Panc1 (cell line): ENCODE measurements at regions not wholly inside any gene's neighbourhood (a gene's known extent, or its start where the extent isn't known, plus 50 kb on each side); places are given as distances from the start of the nearest gene placed in this dataset.

Experiments
- ATAC-seq: fragments of 200-7000 bp; cut with Tn5 transposase; 2 replicates; pipeline ENCODE4 v1.9.1; 2020; ENCODE audit warnings: mild to moderate bottlenecking, moderate library complexity
- BruUV-seq: library from RNA; stranded (reverse); fragments of 400-500 nt; replicated peaks from 2 replicates; lab custom pipeline; 2021; lab: Mats Ljungman, UMichigan
- CTCF ChIA-PET: fragments of 300-600 bp; sonication (Branson Sonifier 250); formaldehyde crosslinking; loops from one replicate; lab custom pipeline; 2022; ENCODE audit warnings: antibody characterized with exemption; lab: Charles Lee
- POLR2A ChIA-PET: fragments of 300-600 bp; sonication (Branson Sonifier 250); formaldehyde crosslinking; loops from one replicate; lab custom pipeline; 2022; ENCODE audit warnings: antibody characterized with exemption; lab: Charles Lee
- DNase-seq: peaks from one replicate; pipeline ENCODE4 v3.0.0-alpha.2; 2010; ENCODE audit warnings: low read depth, low spot score
- H3K27ac ChIP-seq: 2 replicates; pipeline ENCODE4 v1.5.1; 2011; ENCODE audit warnings: mild to moderate bottlenecking, low read length, inconsistent platforms
- H3K27me3 ChIP-seq: fragments of 200-500 bp; sonication (Bioruptor generic); 2 replicates; pipeline ENCODE4 v1.6.0; 2014; ENCODE audit warnings: low read length, inconsistent platforms; ENCODE audit not compliant: control insufficient read depth, insufficient read depth
- H3K36me3 ChIP-seq: fragments of 200-500 bp; sonication (Bioruptor generic); 2 replicates; pipeline ENCODE4 v1.5.1; 2014; ENCODE audit warnings: inconsistent platforms, mild to moderate bottlenecking, low read length, moderate library complexity; ENCODE audit not compliant: control insufficient read depth, insufficient read depth
- H3K4me1 ChIP-seq: 2 replicates; pipeline ENCODE4 v1.5.1; 2011; ENCODE audit warnings: inconsistent platforms, mild to moderate bottlenecking, low read length, moderate library complexity; ENCODE audit not compliant: control insufficient read depth, insufficient read depth
- H3K4me3 ChIP-seq, 2 experiments: 2 replicates each; pipeline ENCODE4 v1.5.1; 2011 to 2012; ENCODE audit warnings: low read depth in 2 of 2, low read length in 2 of 2, mild to moderate bottlenecking in 2 of 2, inconsistent platforms in 1 of 2, moderate library complexity in 1 of 2
- H3K9me3 ChIP-seq: fragments of 200-500 bp; sonication (Bioruptor generic); 2 replicates; pipeline ENCODE4 v1.5.1; 2014; ENCODE audit warnings: low read depth, mild to moderate bottlenecking, inconsistent platforms, low read length, moderate library complexity; ENCODE audit not compliant: control insufficient read depth, insufficient read depth
- POLR2AphosphoS5 ChIP-seq: IDR thresholded peaks from 2 replicates; pipeline ENCODE4 v1.6.1; 2012; ENCODE audit warnings: mild to moderate bottlenecking, low read depth, low read length, moderate library complexity
- REST ChIP-seq, 2 experiments: IDR thresholded peaks; 2 replicates each; pipeline ENCODE4 v1.6.1; 2011 to 2012; ENCODE audit warnings: low read depth in 2 of 2, control low read depth in 1 of 2, low read length in 1 of 2, mild to moderate bottlenecking in 1 of 2, moderate library complexity in 1 of 2; ENCODE audit not compliant: insufficient read depth in 1 of 2
- SIN3A ChIP-seq: IDR thresholded peaks from 2 replicates; pipeline ENCODE4 v1.6.1; 2012; ENCODE audit warnings: low read depth, mild to moderate bottlenecking, low read length, moderate library complexity, borderline replicate concordance; ENCODE audit not compliant: insufficient read depth
- TCF7L2 ChIP-seq: IDR thresholded peaks from 2 replicates; pipeline ENCODE4 v1.6.1; 2011; ENCODE audit warnings: mild to moderate bottlenecking, low read depth, low read length, inconsistent platforms
- in situ Hi-C: cut with HindIII; loops from 2 replicates; pipeline ENCODE4 v1.10.0; 2016; ENCODE audit warnings: low sequenced_read_pairs, low pct_unique_long_range_greater_than_20kb
- intact Hi-C: fragments of 100-400 bp; cut with micrococcal nuclease; formaldehyde crosslinking; loops from one replicate; pipeline ENCODE4 v1.10.0; 2022; ENCODE audit not compliant: unreplicated experiment
- TF ChIP-seq, protein P1 (sequence below): fragments of 450-650 bp; IDR thresholded peaks from 2 replicates; pipeline ENCODE4 v1.5.1; 2017; ENCODE audit warnings: mild to moderate bottlenecking

DNA sequence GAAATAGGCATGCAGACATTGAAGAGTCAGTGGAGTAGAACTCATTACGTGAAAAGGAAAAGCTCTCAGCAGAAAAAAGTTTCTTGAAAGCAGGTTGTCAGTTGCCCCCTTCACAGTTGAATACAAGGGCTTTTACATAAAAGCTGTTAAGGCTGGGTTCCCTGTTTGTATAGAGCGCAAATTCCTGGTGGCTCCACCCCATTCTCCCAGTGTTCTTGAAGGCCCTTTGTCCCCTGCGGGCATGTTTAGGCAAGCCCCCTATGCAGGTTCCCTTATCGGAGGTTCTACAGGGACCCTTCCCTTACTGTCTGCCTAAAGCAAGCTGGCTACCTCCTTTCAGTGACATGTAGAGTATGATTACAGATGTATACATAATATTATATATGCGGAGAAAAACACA, 497.2 kb upstream of the SYT4 start:
- ChIA-PET POLR2A (no interaction called here), CTCF (no interaction called here)
- DNase-seq (no peak), ATAC-seq (no peak)
- no TSS peak for BruUV-seq
- TF ChIP-seq SIN3A (no peak), POLR2AphosphoS5 (no peak), REST (IDR thresholded peaks at IDR 0.05; ENCODE audit: insufficient read depth in 1 of 2, low read depth in 2 of 2, low read length in 1 of 2) (no peak), TCF7L2 (no peak)
- TF ChIP-seq, protein P1, sequence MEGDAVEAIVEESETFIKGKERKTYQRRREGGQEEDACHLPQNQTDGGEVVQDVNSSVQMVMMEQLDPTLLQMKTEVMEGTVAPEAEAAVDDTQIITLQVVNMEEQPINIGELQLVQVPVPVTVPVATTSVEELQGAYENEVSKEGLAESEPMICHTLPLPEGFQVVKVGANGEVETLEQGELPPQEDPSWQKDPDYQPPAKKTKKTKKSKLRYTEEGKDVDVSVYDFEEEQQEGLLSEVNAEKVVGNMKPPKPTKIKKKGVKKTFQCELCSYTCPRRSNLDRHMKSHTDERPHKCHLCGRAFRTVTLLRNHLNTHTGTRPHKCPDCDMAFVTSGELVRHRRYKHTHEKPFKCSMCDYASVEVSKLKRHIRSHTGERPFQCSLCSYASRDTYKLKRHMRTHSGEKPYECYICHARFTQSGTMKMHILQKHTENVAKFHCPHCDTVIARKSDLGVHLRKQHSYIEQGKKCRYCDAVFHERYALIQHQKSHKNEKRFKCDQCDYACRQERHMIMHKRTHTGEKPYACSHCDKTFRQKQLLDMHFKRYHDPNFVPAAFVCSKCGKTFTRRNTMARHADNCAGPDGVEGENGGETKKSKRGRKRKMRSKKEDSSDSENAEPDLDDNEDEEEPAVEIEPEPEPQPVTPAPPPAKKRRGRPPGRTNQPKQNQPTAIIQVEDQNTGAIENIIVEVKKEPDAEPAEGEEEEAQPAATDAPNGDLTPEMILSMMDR = no peak
- Histone ChIP-seq H3K9me3 (no peaks in the 10 kb centered on the region), H3K27me3 (no peaks in the 10 kb centered on the region), H3K4me3 (no peak overlapping the region), H3K4me1 (no peaks in the 10 kb centered on the region), H3K27ac (no peak overlapping the region), H3K36me3 (no peaks in the 10 kb centered on the region)
- intact Hi-C loops (no loop called here), in situ Hi-C loops (no loop called here)

DNA sequence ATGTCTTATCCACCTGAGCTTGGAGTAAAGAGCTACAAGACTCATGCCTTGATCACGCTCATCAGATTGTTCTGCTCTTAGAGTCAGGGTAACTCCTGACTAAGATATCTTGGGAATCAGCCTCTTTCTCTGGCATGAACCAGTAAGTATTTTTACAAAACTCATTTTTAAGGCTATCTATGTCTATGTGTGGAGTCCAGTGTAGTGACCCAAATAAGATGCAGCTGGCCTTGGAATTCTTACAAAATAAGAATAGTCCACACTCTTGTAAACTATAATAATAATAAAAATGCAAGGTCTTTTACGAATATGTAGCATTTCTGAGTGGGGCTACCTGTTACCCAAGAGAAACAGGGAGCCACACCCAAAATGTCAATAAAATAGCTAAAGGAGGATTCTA, 498.3 kb upstream of the SYT4 start:
- POLR2A ChIA-PET = no interaction called here
- no TSS peak for BruUV-seq

More for the DNA sequence above, 498.3 kb upstream of the SYT4 start:
- Histone ChIP-seq H3K27me3 (no peaks in the 10 kb centered on the region), H3K4me1 (no peaks in the 10 kb centered on the region), H3K27ac (no peak overlapping the region), H3K36me3 (no peaks in the 10 kb centered on the region), H3K9me3 (no peaks in the 10 kb centered on the region), H3K4me3 (no peak overlapping the region)
- no peak for ATAC-seq
- CTCF ChIA-PET = no interaction called here
- TF ChIP-seq, protein P1 = no peak
- no peak for TF ChIP-seq SIN3A
- no peak for TF ChIP-seq POLR2AphosphoS5
- TF ChIP-seq TCF7L2 = no peak
- in situ Hi-C loops (no loop called here), intact Hi-C loops (no loop called here)
- DNase-seq = no peak
